ENCODE measurements at regions not wholly inside any gene's neighbourhood (a gene's known extent, or its start where the extent isn't known, plus 50 kb on each side); places are given as distances from the start of the nearest gene placed in this dataset.

DNA sequence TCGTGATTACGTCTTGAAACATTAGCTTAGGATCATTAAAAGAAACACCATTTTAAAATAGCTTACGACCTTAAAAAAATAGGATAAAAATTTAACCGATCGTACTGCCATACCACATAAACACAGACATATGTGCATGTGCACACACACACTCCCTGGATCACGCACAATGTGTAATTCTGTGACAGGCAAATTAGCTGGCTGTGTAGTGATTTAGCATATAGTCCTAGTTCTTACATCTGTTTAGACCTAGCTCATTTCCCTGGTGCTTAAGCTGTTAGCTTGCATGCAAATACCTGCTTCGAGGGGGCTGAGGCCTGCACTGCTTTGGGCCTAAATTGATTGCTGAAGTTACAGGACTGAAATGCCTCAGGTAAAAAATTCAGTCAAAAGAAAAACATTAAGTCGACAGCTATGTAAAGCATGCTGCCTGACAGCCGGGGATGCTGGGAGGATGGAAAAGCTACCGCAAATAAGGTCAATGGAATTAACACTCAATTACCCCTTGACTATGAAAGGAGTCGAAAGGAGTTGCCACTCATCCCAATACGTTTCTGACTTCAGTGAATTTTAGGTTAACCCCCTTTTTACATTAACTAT is 267.1 kb upstream of the FZD8 start:
- in situ Hi-C loops (cut with HindIII; ENCODE audit: low pct_unique_long_range_greater_than_20kb, low sequenced_read_pairs), result no loop called here
- no peak for DNase-seq (ENCODE audit: low read depth, low spot score)

DNA sequence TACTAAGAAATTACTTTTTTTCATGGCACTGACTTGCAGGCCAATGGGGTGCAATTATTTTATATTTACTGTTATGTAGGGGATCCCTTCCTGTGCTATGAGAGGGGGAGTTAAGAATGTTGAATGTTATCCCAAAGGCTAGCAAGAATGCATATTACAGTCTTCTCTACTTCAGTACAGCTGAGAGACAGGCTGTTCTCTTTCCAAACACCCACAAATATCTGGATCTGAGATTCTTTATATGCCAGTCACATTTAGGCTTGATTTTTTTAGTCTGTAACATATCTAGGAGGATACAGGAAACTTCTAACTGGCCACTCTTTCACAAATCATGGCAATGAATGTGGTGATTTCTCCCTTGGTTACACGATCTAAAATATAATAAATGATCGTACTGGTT is 266.4 kb upstream of the FZD8 start:
- in situ Hi-C loops (cut with HindIII; ENCODE audit: low pct_unique_long_range_greater_than_20kb, low sequenced_read_pairs), result no loop called here
- DNase-seq (ENCODE audit: low read depth, low spot score), result no peak

DNA sequence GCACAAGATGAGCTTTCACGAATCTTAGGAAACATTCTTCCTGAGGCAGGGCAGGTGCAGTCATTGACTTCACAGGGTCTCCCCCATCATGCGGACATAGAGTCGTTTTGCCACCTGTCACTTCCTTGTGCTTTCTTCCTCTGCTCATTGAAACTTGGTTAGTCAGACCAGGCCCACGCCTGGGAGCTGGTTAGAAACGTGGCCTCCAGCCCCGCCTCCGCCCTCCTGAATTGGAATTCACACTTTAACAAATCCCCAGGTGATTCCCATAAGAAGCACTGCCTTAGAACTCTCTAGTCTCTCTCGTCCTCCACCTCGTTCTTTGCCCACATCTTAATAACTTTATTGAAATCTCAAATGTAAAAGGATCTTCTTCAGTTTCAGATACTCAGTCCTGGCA is 265.5 kb upstream of the FZD8 start:
- in situ Hi-C loops (cut with HindIII; ENCODE audit: low pct_unique_long_range_greater_than_20kb, low sequenced_read_pairs), result no loop called here
- DNase-seq (ENCODE audit: low read depth, low spot score), result no peak

DNA sequence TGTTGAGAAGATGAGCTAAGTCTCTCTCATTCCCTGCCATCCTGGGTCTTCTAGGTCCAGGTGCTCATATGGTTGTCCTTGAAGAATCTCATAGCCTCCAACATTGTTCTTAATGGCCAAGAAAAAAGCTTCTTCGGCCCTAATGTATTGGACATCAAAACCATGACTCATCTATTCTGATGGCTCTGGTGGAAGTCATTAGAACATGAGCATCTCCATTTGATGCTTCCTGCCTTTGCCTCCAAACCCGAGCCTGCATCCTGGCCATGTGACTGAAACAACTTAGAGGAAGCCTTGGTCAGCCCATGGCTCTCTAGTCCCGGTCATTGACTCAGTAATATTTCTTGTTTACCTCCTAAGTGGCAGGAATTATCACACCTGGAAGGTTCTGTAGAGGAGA is 264.1 kb upstream of the FZD8 start:
- in situ Hi-C loops (cut with HindIII; ENCODE audit: low pct_unique_long_range_greater_than_20kb, low sequenced_read_pairs), result no loop called here

DNA sequence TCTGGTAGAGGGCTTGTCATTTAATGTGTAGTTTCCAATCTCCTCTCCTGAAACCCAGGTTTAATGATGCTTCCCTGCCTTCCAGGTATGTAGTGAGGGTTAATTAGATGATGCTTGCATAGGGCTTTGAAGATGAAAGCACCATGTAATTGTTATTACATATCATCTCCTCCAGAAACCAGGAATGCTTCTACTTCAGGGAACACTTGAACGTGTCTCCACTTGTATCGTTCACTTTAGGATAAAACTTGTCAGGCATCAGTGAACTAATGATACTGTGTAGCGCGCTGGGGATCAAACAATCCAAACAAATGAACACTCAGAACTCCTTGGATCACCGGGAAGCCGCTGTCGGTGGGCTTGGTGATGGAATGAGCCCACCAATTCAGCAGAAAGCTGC is 260.9 kb upstream of the FZD8 start:
- in situ Hi-C loops (cut with HindIII; ENCODE audit: low pct_unique_long_range_greater_than_20kb, low sequenced_read_pairs), result no loop called here
- DNase-seq (ENCODE audit: low read depth, low spot score), result no peak

More for the DNA sequence above, 264.1 kb upstream of the FZD8 start:
- DNase-seq (ENCODE audit: low read depth, low spot score), result no peak

DNA sequence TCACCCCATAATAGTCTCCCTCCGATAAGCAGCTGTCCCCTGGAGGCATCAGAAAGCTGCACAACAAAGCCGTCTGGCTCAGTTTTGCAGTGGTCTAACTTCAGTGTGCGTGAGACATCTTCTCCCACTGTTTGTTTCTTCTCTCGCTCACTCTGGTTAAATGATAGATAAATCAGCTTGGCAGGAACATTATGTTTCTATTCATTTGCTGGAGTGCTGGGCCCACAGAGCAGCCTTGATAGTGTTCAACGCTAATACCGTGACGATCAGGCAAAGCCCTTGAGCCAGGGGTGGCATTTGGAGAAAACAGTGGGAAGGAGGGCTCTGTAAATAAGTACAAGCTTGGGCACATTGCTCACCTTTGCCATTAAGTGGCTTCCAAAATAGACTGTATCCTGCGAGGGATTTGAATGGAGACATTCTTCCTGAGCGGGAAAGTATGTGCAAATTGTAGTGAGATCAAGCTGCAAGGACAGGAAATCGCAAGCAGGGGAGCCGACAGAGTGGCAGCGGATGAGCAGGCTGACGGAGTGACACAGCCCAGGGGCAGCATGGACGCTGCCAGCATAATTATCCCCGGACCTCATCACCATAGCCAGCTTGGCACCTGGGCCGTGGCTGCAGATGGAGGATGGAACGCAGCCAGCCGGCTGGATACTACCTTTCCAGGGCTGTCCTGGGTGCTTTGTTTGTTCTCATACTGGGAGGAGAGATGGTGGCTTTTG is 256.8 kb upstream of the FZD8 start:
- no peak for DNase-seq (ENCODE audit: low read depth, low spot score)
- in situ Hi-C loops (cut with HindIII; ENCODE audit: low pct_unique_long_range_greater_than_20kb, low sequenced_read_pairs), result no loop called here

DNA sequence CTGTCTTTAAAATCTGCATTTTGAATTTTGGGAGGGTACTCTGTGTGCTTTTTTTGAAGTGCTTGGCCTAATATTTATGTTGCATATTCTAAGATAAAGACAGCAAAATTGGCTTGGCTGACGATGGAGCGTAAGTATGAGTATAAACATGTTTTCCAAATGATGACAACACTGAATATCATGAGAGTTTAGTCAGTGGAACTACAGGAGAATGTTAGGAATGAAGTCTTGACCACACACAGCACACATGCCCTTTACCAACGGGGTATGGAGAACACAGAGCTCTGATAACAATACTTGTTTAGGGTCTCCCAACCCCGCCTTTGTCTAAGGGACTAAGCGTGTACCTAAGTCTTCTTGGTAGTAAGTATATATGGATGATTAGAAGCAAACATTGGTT is 253.9 kb upstream of the FZD8 start:
- no peak for DNase-seq (ENCODE audit: low read depth, low spot score)
- in situ Hi-C loops (cut with HindIII; ENCODE audit: low pct_unique_long_range_greater_than_20kb, low sequenced_read_pairs), result no loop called here

DNA sequence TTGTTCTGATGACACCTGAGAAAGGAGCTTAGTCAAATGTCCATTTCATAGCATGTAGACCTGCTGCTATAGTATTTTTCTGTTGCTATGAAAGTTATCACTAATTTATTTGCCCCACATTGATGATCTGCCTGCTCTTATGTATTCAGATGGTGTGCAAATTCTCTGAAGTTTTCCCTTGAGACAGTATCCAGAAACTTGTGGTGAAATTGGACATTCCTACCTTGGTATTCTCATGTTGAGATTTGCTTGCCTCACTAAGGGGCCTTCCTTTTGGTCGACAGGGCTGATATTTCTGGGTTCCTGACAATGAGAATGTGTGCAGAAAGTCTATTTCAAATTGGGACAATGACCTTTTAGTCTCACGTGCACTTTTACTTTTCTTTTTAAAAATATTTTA is 253.2 kb upstream of the FZD8 start:
- DNase-seq (ENCODE audit: low read depth, low spot score), result no peak
- in situ Hi-C loops (cut with HindIII; ENCODE audit: low pct_unique_long_range_greater_than_20kb, low sequenced_read_pairs), result no loop called here

DNA sequence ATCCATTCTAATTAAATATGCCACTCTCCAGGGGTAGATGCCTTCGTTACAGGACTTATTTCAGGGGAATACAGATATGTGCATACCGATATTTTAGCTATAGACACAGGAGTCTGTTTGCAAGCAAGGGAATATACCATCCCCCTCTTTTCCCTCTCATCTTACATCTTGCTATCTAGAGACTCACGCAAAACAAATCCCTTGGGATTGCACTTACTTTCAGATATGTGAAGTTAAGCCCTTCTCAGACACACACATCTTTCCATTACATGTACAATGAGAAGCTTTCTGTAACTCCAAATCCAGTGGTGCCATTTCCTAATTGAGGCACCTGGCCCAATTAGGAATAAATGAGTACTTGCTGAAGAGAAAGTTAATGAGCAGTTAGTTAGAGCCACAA is 250.4 kb upstream of the FZD8 start:
- DNase-seq (ENCODE audit: low read depth, low spot score), result no peak
- in situ Hi-C loops (cut with HindIII; ENCODE audit: low pct_unique_long_range_greater_than_20kb, low sequenced_read_pairs), result no loop called here

DNA sequence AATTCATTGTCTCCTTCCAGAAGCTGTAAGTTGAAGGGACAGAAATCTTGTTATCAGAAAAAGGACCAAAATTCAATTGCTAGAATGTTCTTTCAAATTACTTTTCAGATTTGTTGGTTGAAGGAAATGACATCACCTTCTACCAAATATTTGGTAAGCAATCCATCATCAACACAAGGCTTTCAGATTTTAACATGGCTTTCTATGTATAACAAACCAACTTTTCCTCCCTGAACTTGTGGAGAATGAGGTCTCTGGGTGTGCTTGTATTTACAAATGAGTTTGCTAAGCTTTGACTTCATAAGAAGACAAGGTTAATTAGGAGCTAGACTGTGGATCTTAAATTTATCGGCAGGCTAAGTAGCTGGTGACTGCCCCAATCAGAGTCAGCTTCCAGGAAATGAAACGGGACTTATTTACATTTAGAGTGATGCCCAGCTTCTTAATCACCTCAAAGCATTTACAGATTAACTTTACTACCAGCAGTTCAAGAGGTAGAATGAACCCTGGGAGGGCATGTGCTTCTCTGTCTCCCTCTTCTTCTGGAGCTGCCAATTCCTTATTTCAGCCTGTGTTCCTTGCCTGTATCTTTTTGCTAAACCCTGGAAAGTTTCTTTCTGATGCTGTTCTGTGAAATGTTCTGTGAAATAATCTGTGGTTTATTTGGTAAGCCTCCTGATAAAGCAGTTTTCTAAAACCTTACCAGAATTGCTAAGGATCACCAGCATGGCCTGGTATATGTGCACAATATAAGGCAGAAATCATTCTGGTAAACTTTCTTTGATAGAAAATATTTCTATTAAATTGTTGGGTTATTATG is 248.8 kb upstream of the FZD8 start:
- in situ Hi-C loops (cut with HindIII; ENCODE audit: low pct_unique_long_range_greater_than_20kb, low sequenced_read_pairs), result no loop called here
- DNase-seq (ENCODE audit: low read depth, low spot score), result no peak

DNA sequence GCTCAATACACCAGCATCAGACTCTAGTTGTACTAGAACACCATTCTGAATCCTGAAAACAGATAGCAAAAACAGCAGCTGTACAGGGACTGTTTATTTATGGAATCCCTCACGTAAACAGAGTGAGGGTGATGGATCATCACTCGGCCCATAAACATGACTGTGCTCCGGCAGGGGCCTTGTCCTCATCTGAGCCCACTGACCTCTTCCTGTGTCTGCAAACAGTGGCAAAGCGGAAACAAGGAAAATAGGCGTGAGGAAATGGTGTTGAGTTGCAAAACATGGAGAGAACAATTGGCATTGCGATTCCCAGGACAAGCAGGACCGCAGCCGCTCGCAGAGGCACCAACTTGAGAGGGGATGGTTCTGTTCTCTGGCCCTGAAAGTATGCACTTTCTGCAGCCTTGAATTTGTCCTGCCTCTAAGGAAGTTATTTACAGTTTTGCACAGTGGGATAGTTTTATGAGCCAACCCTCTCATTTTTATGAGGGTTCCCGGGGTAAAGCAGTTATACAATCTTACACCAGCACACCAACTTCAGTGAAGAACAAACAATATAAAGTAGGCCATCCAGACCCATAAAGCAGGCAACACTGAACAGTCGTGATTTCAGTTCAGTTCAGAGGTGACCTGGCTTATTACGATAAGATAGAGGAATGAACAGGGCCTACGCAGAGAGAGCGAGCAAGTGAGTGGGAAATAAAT is 248.0 kb upstream of the FZD8 start:
- in situ Hi-C loops (cut with HindIII; ENCODE audit: low pct_unique_long_range_greater_than_20kb, low sequenced_read_pairs), result no loop called here
- no peak for DNase-seq (ENCODE audit: low read depth, low spot score)

DNA sequence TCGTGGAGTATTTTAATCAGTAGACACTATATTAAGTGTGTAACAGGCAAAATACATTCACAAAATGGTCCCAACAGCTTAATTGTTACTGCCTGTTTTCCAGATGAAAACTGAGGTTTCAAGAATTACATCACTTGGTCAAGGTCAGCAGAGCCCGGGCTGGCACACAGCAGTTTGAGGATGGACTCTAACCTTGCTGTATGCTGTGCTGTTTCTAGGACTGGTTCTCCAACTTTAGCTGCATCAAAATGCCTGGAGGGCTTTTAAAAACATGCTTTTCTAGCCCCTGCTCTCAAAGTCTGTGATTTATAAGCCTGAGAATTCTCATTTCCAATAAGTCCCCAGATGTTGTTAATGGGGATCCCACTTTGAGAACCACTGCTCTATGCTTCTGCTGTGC is 247.1 kb upstream of the FZD8 start:
- DNase-seq (ENCODE audit: low read depth, low spot score), result no peak
- in situ Hi-C loops (cut with HindIII; ENCODE audit: low pct_unique_long_range_greater_than_20kb, low sequenced_read_pairs), result no loop called here

DNA sequence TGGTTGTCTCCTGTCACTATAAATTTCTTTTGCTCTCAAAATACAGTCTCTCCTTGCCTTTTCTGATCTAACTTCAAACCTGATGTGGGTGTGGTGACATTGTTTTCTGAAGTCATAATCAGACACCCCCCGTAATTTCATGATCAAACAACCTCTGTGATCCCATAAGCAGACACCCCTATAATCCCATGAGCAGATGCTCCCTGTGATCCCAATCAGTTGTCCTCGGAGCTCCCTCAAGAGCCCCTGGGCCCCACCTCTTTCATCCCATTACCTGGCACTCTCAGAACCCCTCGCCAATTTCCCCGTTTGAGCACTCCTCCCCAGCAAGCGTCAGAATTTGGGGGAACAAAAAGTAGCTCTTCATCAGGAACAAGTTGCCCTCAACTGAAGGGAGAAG is 246.3 kb upstream of the FZD8 start:
- no peak for DNase-seq (ENCODE audit: low read depth, low spot score)
- in situ Hi-C loops (cut with HindIII; ENCODE audit: low pct_unique_long_range_greater_than_20kb, low sequenced_read_pairs), result no loop called here

DNA sequence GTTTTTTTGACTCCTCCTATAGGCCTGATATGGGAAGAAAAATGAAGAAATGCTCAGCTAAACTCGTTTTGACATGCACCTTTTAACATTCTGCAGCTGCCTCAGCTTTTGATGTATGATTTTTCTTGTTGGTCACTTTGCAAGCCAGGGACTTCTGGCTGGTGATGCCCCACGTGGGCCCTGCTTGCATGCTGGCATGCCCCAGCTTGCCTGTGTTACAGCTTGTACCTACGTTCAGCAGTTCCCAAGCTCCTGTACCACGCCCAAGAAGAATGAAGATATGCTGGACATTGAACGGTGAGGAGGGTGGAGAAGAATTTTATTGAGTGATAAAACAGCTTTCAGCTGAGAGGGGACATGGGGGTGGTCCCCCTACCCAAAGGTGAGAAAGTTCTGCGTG is 245.6 kb upstream of the FZD8 start:
- no peak for DNase-seq (ENCODE audit: low read depth, low spot score)
- in situ Hi-C loops (cut with HindIII; ENCODE audit: low pct_unique_long_range_greater_than_20kb, low sequenced_read_pairs), result no loop called here

DNA sequence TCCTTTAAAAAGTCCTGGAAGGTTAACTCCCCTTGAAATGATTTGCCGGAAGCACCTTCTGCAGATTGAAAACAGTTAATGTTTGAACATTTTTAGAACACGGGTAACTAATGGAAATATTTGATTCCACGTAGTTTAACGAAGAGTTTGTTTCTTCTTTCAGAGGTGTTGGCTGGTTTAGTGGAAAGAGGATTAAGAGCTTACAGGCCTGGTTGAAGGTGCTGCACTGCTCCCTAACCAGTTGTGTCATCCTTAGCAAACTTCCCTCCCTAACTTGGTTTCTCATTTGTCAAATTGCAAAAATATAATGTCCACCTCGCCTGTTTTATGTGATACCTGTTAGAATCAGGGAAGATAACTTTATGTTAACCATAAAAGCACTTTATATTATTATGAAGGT is 243.0 kb upstream of the FZD8 start:
- in situ Hi-C loops (cut with HindIII; ENCODE audit: low pct_unique_long_range_greater_than_20kb, low sequenced_read_pairs), result no loop called here
- no peak for DNase-seq (ENCODE audit: low read depth, low spot score)

DNA sequence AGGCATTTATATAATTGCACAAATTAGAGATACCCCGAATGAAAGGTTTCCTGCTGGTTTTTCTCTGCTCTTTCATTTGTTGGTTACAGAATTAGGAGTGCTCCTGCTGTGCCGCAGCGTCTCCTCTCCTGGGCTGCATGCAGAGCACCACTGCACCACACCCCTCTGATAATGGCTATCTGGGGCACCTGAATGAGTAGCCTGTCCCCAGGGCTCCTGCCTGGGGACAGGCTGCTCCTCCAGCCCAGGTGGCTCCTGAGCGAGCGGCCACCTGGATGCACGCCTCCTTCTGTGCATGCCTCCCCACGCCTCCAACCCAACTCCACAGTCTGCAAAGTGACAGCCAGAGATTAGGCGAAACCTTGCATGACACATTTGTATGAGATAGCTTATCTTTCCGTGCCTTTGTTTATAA is 242.6 kb upstream of the FZD8 start:
- DNase-seq (ENCODE audit: low read depth, low spot score), result no peak
- in situ Hi-C loops (cut with HindIII; ENCODE audit: low pct_unique_long_range_greater_than_20kb, low sequenced_read_pairs), result no loop called here

DNA sequence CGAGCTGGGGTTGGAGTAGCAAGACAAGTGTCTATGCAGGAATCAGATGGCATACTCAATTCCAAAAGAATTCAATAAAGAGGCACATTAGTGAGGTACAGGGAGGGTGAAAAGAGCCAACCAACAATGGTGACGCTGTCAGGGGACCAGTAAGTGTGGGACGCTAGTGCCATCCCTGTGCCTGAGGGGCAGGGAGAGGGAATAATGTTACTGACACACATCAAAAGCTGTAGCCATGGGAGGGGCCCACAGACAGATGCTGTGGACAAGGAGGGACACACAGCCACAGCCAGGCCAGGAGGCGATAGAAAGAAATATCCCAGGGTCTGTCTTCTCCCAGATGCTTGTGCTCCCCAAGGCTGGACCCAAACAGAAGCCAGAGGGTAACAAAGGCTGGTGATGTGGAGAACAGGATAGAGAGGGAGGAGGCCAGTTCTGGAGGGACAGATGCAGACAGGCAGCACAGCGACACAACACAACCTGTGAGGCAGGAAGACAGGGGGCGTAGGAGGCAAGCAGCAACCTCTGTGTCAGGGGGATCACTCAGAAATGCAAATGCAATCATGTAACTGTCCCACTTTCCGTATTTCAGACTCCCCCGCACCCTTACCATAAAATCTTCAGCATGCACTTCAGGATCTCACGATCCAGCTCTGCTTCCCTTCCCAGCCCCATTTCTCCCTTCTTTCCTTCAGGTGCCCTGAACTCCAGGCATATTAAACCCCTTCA is 240.5 kb upstream of the FZD8 start:
- in situ Hi-C loops (cut with HindIII; ENCODE audit: low pct_unique_long_range_greater_than_20kb, low sequenced_read_pairs), result no loop called here
- DNase-seq (ENCODE audit: low read depth, low spot score), result no peak

DNA sequence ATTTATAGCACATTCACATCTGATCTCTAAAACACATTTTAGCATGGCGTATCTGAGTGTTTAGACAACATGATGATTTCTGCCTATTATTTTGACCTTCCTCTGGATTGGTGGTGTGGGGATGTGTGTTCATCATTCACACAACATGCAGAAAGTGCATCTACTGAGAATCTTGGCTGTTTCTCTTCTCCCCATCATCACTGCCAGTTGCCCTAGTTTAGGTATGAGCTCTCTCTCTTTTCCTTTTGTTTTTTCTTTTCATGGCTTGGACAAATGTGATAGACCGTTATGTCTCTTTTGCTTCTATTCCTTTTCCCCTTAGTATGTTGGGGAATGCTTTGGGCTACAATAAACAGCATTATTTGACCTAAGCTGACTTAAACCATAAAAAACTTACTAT is 239.2 kb upstream of the FZD8 start:
- in situ Hi-C loops (cut with HindIII; ENCODE audit: low pct_unique_long_range_greater_than_20kb, low sequenced_read_pairs), result no loop called here
- DNase-seq (ENCODE audit: low read depth, low spot score), result no peak
